ENCODE measurements at regions not wholly inside any gene's neighbourhood (a gene's known extent, or its start where the extent isn't known, plus 50 kb on each side); places are given as distances from the start of the nearest gene placed in this dataset.

DNA sequence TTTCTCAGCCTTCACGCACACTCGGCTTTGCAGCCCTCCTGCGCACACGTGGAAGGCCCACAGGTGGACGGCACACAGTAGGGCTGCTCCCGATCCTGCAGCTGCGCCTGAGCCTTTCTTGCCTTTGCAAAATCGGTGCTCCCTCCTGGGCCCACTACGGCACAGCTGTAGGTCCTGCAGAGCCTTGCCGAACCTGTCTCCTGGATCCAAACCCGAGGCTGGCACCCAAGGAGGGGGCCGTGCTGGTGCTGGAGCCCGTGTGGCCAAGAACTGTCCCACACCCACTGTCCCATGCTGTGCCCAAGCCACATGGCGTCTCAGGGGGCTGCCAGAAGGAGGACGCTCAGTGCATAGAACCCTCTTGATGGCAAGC lies 227.4 kb downstream of the TTLL2 start:
- no peak for TF ChIP-seq CTCF (IDR thresholded peaks at IDR 0.05)

GRCh38 chr6:167552961-167553735 lies 228.3 kb downstream of the TTLL2 start:
- TF ChIP-seq CTCF (IDR thresholded peaks at IDR 0.05), result no peak

DNA sequence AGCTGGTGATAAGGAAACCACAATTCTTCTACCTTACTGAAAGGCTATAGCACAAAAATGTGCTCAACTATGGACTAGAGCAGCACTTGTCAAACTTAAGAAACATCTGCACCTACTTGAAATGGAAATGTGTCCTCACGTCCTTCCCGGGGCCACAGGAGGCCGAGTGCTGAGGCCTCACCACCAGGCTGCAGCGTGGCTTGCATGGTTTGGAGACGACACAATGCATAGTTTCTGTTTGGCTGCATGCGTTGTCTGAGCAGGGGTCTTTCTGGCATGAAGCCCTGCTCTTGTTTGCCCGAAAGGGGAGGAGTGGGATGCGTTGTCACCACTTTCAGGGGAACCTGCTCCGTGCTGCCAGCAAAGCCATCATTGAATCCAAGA lies 228.8 kb downstream of the TTLL2 start:
- TF ChIP-seq CTCF (IDR thresholded peaks at IDR 0.05), result no peak

DNA sequence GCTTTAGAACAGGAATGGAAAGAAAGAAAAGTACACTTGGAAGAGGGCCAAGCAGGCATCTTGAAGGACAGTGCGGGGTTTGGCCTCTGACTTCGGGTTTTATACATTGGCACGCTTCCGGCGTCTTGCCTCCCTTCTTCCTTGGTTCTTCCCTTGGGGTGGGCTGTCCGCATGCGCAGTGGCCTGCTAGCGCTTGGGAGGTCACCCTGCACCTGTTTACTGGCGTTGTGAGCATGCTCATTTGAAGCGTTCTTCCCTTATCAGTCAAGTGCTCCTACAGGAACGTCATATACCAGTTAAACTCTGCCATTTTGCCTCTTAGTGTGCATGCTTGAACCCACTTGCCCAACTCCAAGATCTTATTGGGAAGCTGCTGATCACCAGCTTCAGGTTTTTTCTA lies 230.0 kb downstream of the TTLL2 start:
- TF ChIP-seq CTCF (IDR thresholded peaks at IDR 0.05), result no peak

- TF ChIP-seq CTCF (IDR thresholded peaks at IDR 0.05), result no peak
Observed at GRCh38 chr6:167555836-167556235, 230.9 kb downstream of the TTLL2 start.

- no peak for TF ChIP-seq CTCF (IDR thresholded peaks at IDR 0.05)
Observed at GRCh38 chr6:167557675-167558074, 232.8 kb downstream of the TTLL2 start.

- no peak for TF ChIP-seq CTCF (IDR thresholded peaks at IDR 0.05)
Observed at GRCh38 chr6:167558246-167559177, 233.6 kb downstream of the TTLL2 start.

All from LNCAP (cell line).